IMR-90 (cell line): ENCODE measurements at regions not wholly inside any gene's neighbourhood (a gene's known extent, or its start where the extent isn't known, plus 50 kb on each side); places are given as distances from the start of the nearest gene placed in this dataset.

ENCODE experiments used
- ATAC-seq: fragments of 200-7000 bp; cut with Tn5 transposase; 2 replicates; pipeline ENCODE4 v1.9.1; 2020; ENCODE audit warnings: low read depth, mild to moderate bottlenecking, moderate library complexity
- BruUV-seq: library from RNA; stranded (reverse); fragments of 400-500 nt; replicated peaks from 2 replicates; lab custom pipeline; 2021; lab: Mats Ljungman, UMichigan
- CTCF ChIA-PET: fragments of 300-600 bp; formaldehyde crosslinking; extraction: SDS; loops from one replicate; lab custom pipeline; 2021; ENCODE audit warnings: antibody characterized with exemption; lab: Yijun Ruan, JAX
- POLR2A ChIA-PET: fragments of 300-600 bp; sonication (Branson Sonifier 250); formaldehyde crosslinking; loops from one replicate; lab custom pipeline; 2022; ENCODE audit warnings: antibody characterized with exemption; ENCODE audit not compliant: unreplicated experiment; lab: Charles Lee
- DNase-seq: peaks from one replicate; pipeline ENCODE4 v3.0.0; 2013
- H2AFZ ChIP-seq: replicated peaks from 2 replicates; pipeline ENCODE3; 2013; ENCODE audit warnings: low read length, mild to moderate bottlenecking; ENCODE audit not compliant: poor library complexity
- H2AK5ac ChIP-seq: 2 replicates; pipeline ENCODE4 v1.6.1; 2013; ENCODE audit warnings: low read depth, low read length, inconsistent platforms
- H2AK9ac ChIP-seq: replicated peaks from 2 replicates; pipeline ENCODE3; 2013; ENCODE audit warnings: mild to moderate bottlenecking, low read depth, low read length, moderate library complexity; ENCODE audit not compliant: poor library complexity
- H2BK120ac ChIP-seq: 2 replicates; pipeline ENCODE4 v1.6.1; 2013; ENCODE audit warnings: low read depth, low read length, inconsistent platforms
- H2BK15ac ChIP-seq: 3 replicates; pipeline ENCODE4 v1.6.1; 2013; ENCODE audit warnings: low read depth, low read length, inconsistent platforms
- H2BK20ac ChIP-seq: 2 replicates; pipeline ENCODE4 v1.6.1; 2013; ENCODE audit warnings: low read depth, mild to moderate bottlenecking, inconsistent platforms, low read length, moderate library complexity
- H2BK5ac ChIP-seq: 2 replicates; pipeline ENCODE4 v1.6.1; 2013; ENCODE audit warnings: mild to moderate bottlenecking, low read depth, low read length, inconsistent platforms; ENCODE audit not compliant: poor library complexity, severe bottlenecking
- H3K14ac ChIP-seq: replicated peaks from 2 replicates; pipeline ENCODE4 v1.6.1; 2013; ENCODE audit warnings: low read depth, low read length, inconsistent platforms
- H3K18ac ChIP-seq: 2 replicates; pipeline ENCODE4 v1.6.1; 2013; ENCODE audit warnings: low read depth, low read length, control low read depth
- H3K23ac ChIP-seq: 2 replicates; pipeline ENCODE4 v1.6.1; 2013; ENCODE audit warnings: low read depth, low read length, inconsistent platforms
- H3K27ac ChIP-seq: 2 replicates; pipeline ENCODE4 v1.5.1; 2013; ENCODE audit warnings: mild to moderate bottlenecking, control low read depth, low read length; ENCODE audit not compliant: insufficient read depth
- H3K27me3 ChIP-seq: 2 replicates; pipeline ENCODE4 v1.6.1; 2013; ENCODE audit warnings: low read length; ENCODE audit not compliant: control insufficient read depth, insufficient read depth
- H3K36me3 ChIP-seq: 2 replicates; pipeline ENCODE4 v1.6.1; 2013; ENCODE audit warnings: low read length, mixed read lengths; ENCODE audit not compliant: control insufficient read depth, insufficient read depth
- H3K4ac ChIP-seq: 2 replicates; pipeline ENCODE4 v1.6.1; 2013; ENCODE audit warnings: low read depth, low read length, inconsistent platforms
- H3K4me1 ChIP-seq: 2 replicates; pipeline ENCODE4 v1.6.1; 2013; ENCODE audit warnings: low read length, mixed read lengths; ENCODE audit not compliant: control insufficient read depth, insufficient read depth
- H3K4me2 ChIP-seq: 2 replicates; pipeline ENCODE4 v1.6.1; 2013; ENCODE audit warnings: low read depth, mild to moderate bottlenecking, control low read depth, low read length, moderate library complexity
- H3K4me3 ChIP-seq: 2 replicates; pipeline ENCODE4 v1.5.1; 2013; ENCODE audit warnings: low read depth, mild to moderate bottlenecking, control low read depth, low read length, moderate library complexity; ENCODE audit not compliant: insufficient read depth
- H3K56ac ChIP-seq: 2 replicates; pipeline ENCODE4 v1.6.1; 2013; ENCODE audit warnings: low read length, inconsistent platforms; ENCODE audit not compliant: insufficient read depth; ENCODE audit errors: extremely low read depth
- H3K79me1 ChIP-seq, 2 experiments: 2 replicates each; pipeline ENCODE4 v1.6.1; 2013; ENCODE audit warnings: low read length in 2 of 2, inconsistent platforms in 1 of 2, low read depth in 1 of 2
- H3K9ac ChIP-seq: 2 replicates; pipeline ENCODE4 v1.6.1; 2013; ENCODE audit warnings: low read depth, low read length, control low read depth
- H3K9me1 ChIP-seq: 2 replicates; pipeline ENCODE4 v1.6.1; 2013; ENCODE audit warnings: low read length, inconsistent platforms; ENCODE audit not compliant: insufficient read depth
- H3K9me3 ChIP-seq: 2 replicates; pipeline ENCODE4 v1.6.1; 2013; ENCODE audit warnings: low read length; ENCODE audit not compliant: control insufficient read depth, insufficient read depth
- H4K20me1 ChIP-seq: 2 replicates; pipeline ENCODE4 v1.6.1; 2013; ENCODE audit warnings: low read length, inconsistent platforms; ENCODE audit not compliant: insufficient read depth
- H4K5ac ChIP-seq: 2 replicates; pipeline ENCODE4 v1.6.1; 2013; ENCODE audit warnings: mild to moderate bottlenecking, low read depth, low read length, control low read depth
- H4K8ac ChIP-seq, 2 experiments: 2 replicates each; pipeline ENCODE4 v1.6.1; 2013; ENCODE audit warnings: low read depth in 2 of 2, low read length in 2 of 2, control low read depth in 1 of 2, inconsistent platforms in 1 of 2
- H4K91ac ChIP-seq: 2 replicates; pipeline ENCODE4 v1.6.1; 2013; ENCODE audit warnings: low read depth, low read length, inconsistent platforms; ENCODE audit not compliant: insufficient read depth
- BHLHE40 ChIP-seq: fragments of 150-350 bp; IDR thresholded peaks from 2 replicates; pipeline ENCODE4 v1.6.1; 2016; ENCODE audit warnings: mild to moderate bottlenecking, low read depth, low read length
- CEBPB ChIP-seq: IDR thresholded peaks from 2 replicates; pipeline ENCODE4 v1.6.1; 2012; ENCODE audit warnings: low read depth, low read length, improper control_type of control experiment
- CHD1 ChIP-seq: IDR thresholded peaks from 2 replicates; pipeline ENCODE4 v1.6.1; 2012; ENCODE audit warnings: low read depth, low read length, improper control_type of control experiment
- CTCF ChIP-seq: conservative IDR thresholded peaks from 2 replicates; pipeline ENCODE4 v1.5.1; 2012; ENCODE audit warnings: mild to moderate bottlenecking, low read depth, low read length, improper control_type of control experiment
- FOS ChIP-seq: fragments of 150-350 bp; IDR thresholded peaks from 2 replicates; pipeline ENCODE4 v1.6.1; 2016; ENCODE audit warnings: low read depth, low read length
- MAFK ChIP-seq: IDR thresholded peaks from 2 replicates; pipeline ENCODE4 v1.6.1; 2012; ENCODE audit warnings: low read depth, low read length, improper control_type of control experiment
- MAZ ChIP-seq: IDR thresholded peaks from 2 replicates; pipeline ENCODE4 v1.6.1; 2012; ENCODE audit warnings: low read depth, mild to moderate bottlenecking, low read length, improper control_type of control experiment, moderate library complexity, borderline replicate concordance
- MXI1 ChIP-seq: IDR thresholded peaks from 2 replicates; pipeline ENCODE4 v1.6.1; 2012; ENCODE audit warnings: low read depth, mild to moderate bottlenecking, low read length, moderate library complexity, borderline replicate concordance
- NFE2L2 ChIP-seq: fragments of 150-350 bp; IDR thresholded peaks from 2 replicates; pipeline ENCODE4 v1.6.1; 2016; ENCODE audit warnings: low read depth, mild to moderate bottlenecking, low read length
- POLR2A ChIP-seq: IDR thresholded peaks from 2 replicates; pipeline ENCODE4 v1.6.1; 2012; ENCODE audit warnings: mild to moderate bottlenecking, low read depth, low read length
- RAD21 ChIP-seq: IDR thresholded peaks from 2 replicates; pipeline ENCODE4 v1.6.1; 2012; ENCODE audit warnings: low read length, improper control_type of control experiment
- RCOR1 ChIP-seq: IDR thresholded peaks from 2 replicates; pipeline ENCODE4 v1.6.1; 2012; ENCODE audit warnings: mild to moderate bottlenecking, low read length, improper control_type of control experiment; ENCODE audit not compliant: insufficient replicate concordance
- RFX5 ChIP-seq: IDR thresholded peaks from 2 replicates; pipeline ENCODE4 v1.8.0; 2012; ENCODE audit warnings: low read depth, mild to moderate bottlenecking, low read length, moderate library complexity
- SMC3 ChIP-seq: fragments of 150-350 bp; IDR thresholded peaks from 2 replicates; pipeline ENCODE4 v1.6.1; 2016; ENCODE audit warnings: low read depth, mild to moderate bottlenecking, antibody characterized with exemption, low read length, moderate library complexity
- WGBS, 2 experiments: methylation state at CpG; one replicate each; pipeline versions ENCODE4 v1.1.5 to v1.1.7; 2013; ENCODE audit warnings: missing lambda C conversion rate in 2 of 2; ENCODE audit not compliant: insufficient read length in 1 of 2; ENCODE audit errors: extremely low coverage in 2 of 2; 5-methylcytosine and 5-hydroxymethylcytosine counted together
- dilution Hi-C: fragments of 300-500 bp; cut with HindIII; formaldehyde crosslinking; loops from one replicate; pipeline ENCODE4 v1.14.3; 2018; ENCODE audit warnings: low sequenced_read_pairs; ENCODE audit not compliant: unreplicated experiment
- in situ Hi-C: fragments of 300-500 bp; cut with MboI; formaldehyde crosslinking; loops from 3 replicates; pipeline ENCODE4 v1.14.3; 2019; ENCODE audit warnings: low sequenced_read_pairs, inconsistent platforms, mixed read lengths
- intact Hi-C: fragments of 100-400 bp; cut with micrococcal nuclease; formaldehyde crosslinking; loops from 2 replicates; pipeline ENCODE4 v1.10.0; 2022
- TF ChIP-seq, protein P1 (sequence below): fragments of 150-350 bp; IDR thresholded peaks from 2 replicates; pipeline ENCODE4 v1.6.1; 2016; ENCODE audit warnings: low read depth, mild to moderate bottlenecking, low read length, moderate library complexity, borderline replicate concordance
- TF ChIP-seq, protein P2 (sequence below): fragments of 150-350 bp; IDR thresholded peaks from 2 replicates; pipeline ENCODE4 v1.6.1; 2017; ENCODE audit warnings: mild to moderate bottlenecking, antibody characterized with exemption, low read length, low read depth

DNA sequence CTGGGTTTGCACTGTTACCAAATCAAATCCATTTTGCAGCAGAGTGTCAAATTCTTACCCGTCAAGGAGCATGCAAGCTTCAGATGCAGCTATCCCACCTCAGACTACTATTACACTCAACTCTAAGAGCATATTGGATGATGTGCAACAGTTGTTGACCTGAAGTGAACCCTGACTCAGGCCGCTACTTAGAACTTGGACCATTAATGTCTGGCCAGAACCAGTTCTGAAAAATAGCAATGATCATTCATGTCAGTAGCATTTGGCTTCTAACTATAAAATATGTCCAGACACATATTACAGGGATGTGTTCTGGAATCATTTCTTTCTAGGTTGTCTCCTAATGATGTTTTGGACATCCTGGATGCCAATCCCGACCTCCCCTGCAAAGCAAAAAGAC lies 135.5 kb upstream of the PKDCC start:
- Histone ChIP-seq H2BK5ac (no peak overlapping the region), H2BK120ac (no peak overlapping the region), H2AK5ac (no peak overlapping the region), H3K4ac (no peak overlapping the region), H3K4me3 (no peak overlapping the region), H3K9ac (no peak overlapping the region), H4K8ac (no peak overlapping the region), H2AK9ac (no peak overlapping the region), H3K79me1 (no peaks in the 10 kb centered on the region), H2AFZ (no peak overlapping the region), H4K91ac (no peak overlapping the region), H3K36me3 (no peaks in the 10 kb centered on the region), H3K18ac (no peak overlapping the region), H3K14ac (no peak overlapping the region), H4K20me1 (no peaks in the 10 kb centered on the region), H3K9me3 (peaks cover 2% of the 10 kb centered on the region; the same call in 1 of the 2 replicates), H3K4me1 (peaks cover 14% of the 10 kb centered on the region), H3K56ac (no peak overlapping the region), H2BK20ac (no peak overlapping the region), H3K23ac (no peak overlapping the region), H3K27ac (no peak overlapping the region), H4K5ac (no peak overlapping the region), H2BK15ac (no peak overlapping the region), H3K27me3 (no peaks in the 10 kb centered on the region), H3K4me2 (no peak overlapping the region), H3K9me1 (peaks cover under 1% of the 10 kb centered on the region; the same call in 1 of the 2 replicates)
- no peak for TF ChIP-seq SMC3
- TF ChIP-seq FOS: no peak
- no peak for TF ChIP-seq CEBPB
- TF ChIP-seq RAD21: no peak
- no peak for TF ChIP-seq MAZ
- TF ChIP-seq RFX5: no peak
- no peak for TF ChIP-seq CTCF
- TF ChIP-seq BHLHE40: no peak
- TF ChIP-seq, protein P1, sequence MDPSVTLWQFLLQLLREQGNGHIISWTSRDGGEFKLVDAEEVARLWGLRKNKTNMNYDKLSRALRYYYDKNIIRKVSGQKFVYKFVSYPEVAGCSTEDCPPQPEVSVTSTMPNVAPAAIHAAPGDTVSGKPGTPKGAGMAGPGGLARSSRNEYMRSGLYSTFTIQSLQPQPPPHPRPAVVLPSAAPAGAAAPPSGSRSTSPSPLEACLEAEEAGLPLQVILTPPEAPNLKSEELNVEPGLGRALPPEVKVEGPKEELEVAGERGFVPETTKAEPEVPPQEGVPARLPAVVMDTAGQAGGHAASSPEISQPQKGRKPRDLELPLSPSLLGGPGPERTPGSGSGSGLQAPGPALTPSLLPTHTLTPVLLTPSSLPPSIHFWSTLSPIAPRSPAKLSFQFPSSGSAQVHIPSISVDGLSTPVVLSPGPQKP: no peak
- TF ChIP-seq POLR2A: no peak
- TF ChIP-seq, protein P2, sequence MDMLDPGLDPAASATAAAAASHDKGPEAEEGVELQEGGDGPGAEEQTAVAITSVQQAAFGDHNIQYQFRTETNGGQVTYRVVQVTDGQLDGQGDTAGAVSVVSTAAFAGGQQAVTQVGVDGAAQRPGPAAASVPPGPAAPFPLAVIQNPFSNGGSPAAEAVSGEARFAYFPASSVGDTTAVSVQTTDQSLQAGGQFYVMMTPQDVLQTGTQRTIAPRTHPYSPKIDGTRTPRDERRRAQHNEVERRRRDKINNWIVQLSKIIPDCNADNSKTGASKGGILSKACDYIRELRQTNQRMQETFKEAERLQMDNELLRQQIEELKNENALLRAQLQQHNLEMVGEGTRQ: no peak
- TF ChIP-seq CHD1: no peak
- TF ChIP-seq MAFK: no peak
- no peak for TF ChIP-seq NFE2L2
- no peak for TF ChIP-seq MXI1
- no peak for TF ChIP-seq RCOR1
- ATAC-seq: no peak
- dilution Hi-C loops: no loop called here
- intact Hi-C loops: no loop called here
- ChIA-PET CTCF (no interaction called here), POLR2A (no interaction called here)
- in situ Hi-C loops: no loop called here
- no CpG with 5 or more reads among the region's 3 CpGs for WGBS, 2 experiments
- DNase-seq: no peak
- no TSS peak for BruUV-seq
